ENCODE measurements at regions not wholly inside any gene's neighbourhood (a gene's known extent, or its start where the extent isn't known, plus 50 kb on each side); places are given as distances from the start of the nearest gene placed in this dataset.
"Not testable (repeated sequence)": the region's sequence is repeated elsewhere in the genome, so short reads cannot be mapped to it uniquely, and the experiment has no call there.

GRCh38 chr3:191085091-191085490 is 114.0 kb upstream of the OSTN start:
- DNase-seq (ENCODE audit: low read depth in 2 of 2): peak in 1 of 2 donors; percentile 44
- H3K4me3 ChIP-seq (replicated peaks in 1 of 2; ENCODE audit: low read depth in 2 of 2, low read length in 2 of 2): no peak overlapping the region
- TF ChIP-seq CTCF (IDR thresholded peaks at IDR 0.05; ENCODE audit: low read depth, low read length): no peak

- not testable (repeated sequence) for H3K4me3 ChIP-seq (replicated peaks in 1 of 2; ENCODE audit: low read depth in 2 of 2, low read length in 2 of 2); DNase-seq (ENCODE audit: low read depth in 2 of 2)
These were observed 120.1 kb upstream of the OSTN start for GRCh38 chr3:191078913-191079312.

GRCh38 chr3:191076903-191077552 is 122.0 kb upstream of the OSTN start:
- no peak for TF ChIP-seq CTCF (IDR thresholded peaks at IDR 0.05; ENCODE audit: low read depth, low read length)
- no peak overlapping the region for H3K4me3 ChIP-seq (replicated peaks in 1 of 2; ENCODE audit: low read depth in 2 of 2, low read length in 2 of 2)
- no peak for DNase-seq (ENCODE audit: low read depth in 2 of 2)

GRCh38 chr3:191074511-191074910 is 124.5 kb upstream of the OSTN start:
- TF ChIP-seq CTCF (IDR thresholded peaks at IDR 0.05; ENCODE audit: low read depth, low read length): no peak
- no peak overlapping the region for H3K4me3 ChIP-seq (replicated peaks in 1 of 2; ENCODE audit: low read depth in 2 of 2, low read length in 2 of 2)
- DNase-seq (ENCODE audit: low read depth in 2 of 2): no peak

GRCh38 chr3:191070762-191071403 is 128.2 kb upstream of the OSTN start:
- H3K4me3 ChIP-seq (replicated peaks in 1 of 2; ENCODE audit: low read depth in 2 of 2, low read length in 2 of 2): no peak overlapping the region
- peak; percentile 36 to 53 for DNase-seq (ENCODE audit: low read depth in 2 of 2)
- no peak for TF ChIP-seq CTCF (IDR thresholded peaks at IDR 0.05; ENCODE audit: low read depth, low read length)

GRCh38 chr3:191070201-191070600 is 128.8 kb upstream of the OSTN start:
- DNase-seq (ENCODE audit: low read depth in 2 of 2): peak; percentile 80 to 91
- H3K4me3 ChIP-seq (replicated peaks in 1 of 2; ENCODE audit: low read depth in 2 of 2, low read length in 2 of 2): no peak overlapping the region
- TF ChIP-seq CTCF (IDR thresholded peaks at IDR 0.05; ENCODE audit: low read depth, low read length): no peak

- no peak overlapping the region for H3K4me3 ChIP-seq (replicated peaks in 1 of 2; ENCODE audit: low read depth in 2 of 2, low read length in 2 of 2)
- DNase-seq (ENCODE audit: low read depth in 2 of 2): peak; percentile 35 to 80
- TF ChIP-seq CTCF (IDR thresholded peaks at IDR 0.05; ENCODE audit: low read depth, low read length): no peak
These were observed 129.9 kb upstream of the OSTN start for GRCh38 chr3:191068946-191069813.
